Retina (tissue), 1 donor: ENCODE measurements at regions not wholly inside any gene's neighbourhood (a gene's known extent, or its start where the extent isn't known, plus 50 kb on each side); places are given as distances from the start of the nearest gene placed in this dataset.

Experiments used
- DNase-seq: peaks from one replicate; pipeline ENCODE4 v3.0.0-alpha.2; 2016

DNA sequence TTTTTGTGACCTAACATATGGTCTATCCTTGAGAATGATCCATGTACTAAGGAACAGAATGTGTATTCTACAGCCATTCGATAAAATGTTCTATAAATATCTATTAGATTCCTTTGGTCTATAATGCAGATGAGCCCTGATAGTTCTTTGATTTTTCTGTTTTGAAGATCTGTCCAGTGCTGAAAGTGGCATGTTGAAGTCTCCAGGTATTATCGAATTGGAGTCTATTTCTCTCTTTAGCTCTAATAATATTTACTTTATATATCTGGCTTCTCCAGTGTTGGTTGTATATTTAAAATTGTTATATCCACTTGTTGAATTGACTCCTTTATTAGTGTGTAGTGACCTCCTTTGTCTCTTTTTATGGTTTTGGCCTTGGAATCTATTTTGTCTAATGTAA lies 377.9 kb downstream of the ARL6IP6 start:
- DNase-seq = no peak

DNA sequence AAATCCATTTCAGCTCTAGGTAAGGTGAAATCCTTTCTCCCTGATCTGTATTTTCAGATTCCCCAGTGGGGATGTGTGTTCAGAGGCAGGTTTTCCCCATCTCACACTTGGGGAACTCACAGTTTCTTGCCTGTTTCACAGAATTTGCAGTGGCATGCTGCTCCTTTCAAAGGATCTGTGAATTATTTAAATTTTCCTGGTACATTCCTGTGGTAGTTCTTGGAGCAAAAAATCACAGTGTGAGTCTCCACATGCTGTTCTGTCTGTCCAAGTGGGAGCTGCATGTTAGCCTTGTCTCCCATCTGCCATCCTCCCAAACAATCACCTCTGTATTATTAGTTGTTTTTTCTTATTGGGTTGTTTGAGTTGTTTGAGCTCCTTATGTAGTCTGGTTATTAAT lies 372.9 kb downstream of the ARL6IP6 start:
- DNase-seq = no peak

DNA sequence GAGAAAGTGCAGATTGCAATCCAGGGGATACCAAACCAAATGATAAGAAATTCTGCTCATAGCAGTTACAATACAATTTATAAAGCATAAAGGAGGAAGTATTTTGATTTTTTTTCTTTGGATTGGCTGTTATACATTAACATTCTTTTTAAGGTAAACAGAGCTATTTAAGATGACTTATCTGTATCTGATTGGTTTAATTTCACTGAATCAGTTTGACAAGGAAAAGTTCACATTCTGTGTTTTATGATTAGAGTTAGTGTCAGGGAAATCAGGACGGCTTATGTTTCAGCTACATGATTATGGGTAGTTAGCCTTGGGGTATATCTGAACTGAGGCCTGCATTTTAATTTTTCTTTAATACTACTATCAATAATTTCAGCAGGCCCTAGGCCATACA lies 360.9 kb downstream of the ARL6IP6 start:
- no peak for DNase-seq

DNA sequence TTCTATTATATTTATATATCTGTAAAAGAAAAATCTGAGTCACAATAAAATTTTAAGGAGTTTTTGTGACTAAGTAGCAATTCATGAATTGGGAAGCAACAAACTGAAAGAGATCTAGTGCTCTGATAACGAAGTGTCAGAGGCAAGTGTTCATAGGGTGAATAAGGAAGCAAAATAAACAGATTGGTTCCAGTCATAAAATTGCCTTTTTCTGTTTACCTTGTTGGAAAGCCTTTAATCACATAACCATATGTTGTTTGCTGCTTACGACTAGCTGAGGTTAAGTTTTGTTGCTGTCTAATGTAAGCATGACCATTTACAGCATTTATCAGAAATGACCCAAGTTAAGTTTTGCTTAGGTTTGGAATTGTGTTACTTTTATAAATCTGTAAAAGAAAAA lies 358.9 kb downstream of the ARL6IP6 start:
- no peak for DNase-seq

GRCh38 chr2:153074207-153074606 lies 355.8 kb downstream of the ARL6IP6 start:
- no peak for DNase-seq

GRCh38 chr2:153072813-153073212 lies 354.4 kb downstream of the ARL6IP6 start:
- peak; percentile 77 for DNase-seq

- no peak for DNase-seq
Measured at GRCh38 chr2:153072077-153072476, 353.7 kb downstream of the ARL6IP6 start.

DNA sequence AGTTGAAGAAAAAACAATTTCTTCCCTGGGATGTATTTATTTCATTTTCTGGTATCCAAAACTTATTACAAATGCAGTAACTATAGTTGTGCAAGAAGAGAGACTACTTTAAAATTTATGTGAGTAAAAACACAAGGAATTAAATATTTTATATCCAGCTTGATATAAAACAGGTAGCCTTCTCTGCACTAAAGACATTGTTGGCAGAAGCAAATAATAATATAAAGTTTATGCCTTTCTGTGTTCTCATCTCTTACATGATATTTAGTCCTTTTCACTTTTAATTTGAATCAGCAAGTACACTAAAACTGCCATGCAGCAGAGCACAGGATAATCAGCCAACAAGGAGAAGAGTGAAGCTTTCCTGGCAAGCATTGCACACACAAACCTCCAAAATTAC lies 352.7 kb downstream of the ARL6IP6 start:
- no peak for DNase-seq

- no peak for DNase-seq
Measured at GRCh38 chr2:153068915-153069314, 350.5 kb downstream of the ARL6IP6 start.

DNA sequence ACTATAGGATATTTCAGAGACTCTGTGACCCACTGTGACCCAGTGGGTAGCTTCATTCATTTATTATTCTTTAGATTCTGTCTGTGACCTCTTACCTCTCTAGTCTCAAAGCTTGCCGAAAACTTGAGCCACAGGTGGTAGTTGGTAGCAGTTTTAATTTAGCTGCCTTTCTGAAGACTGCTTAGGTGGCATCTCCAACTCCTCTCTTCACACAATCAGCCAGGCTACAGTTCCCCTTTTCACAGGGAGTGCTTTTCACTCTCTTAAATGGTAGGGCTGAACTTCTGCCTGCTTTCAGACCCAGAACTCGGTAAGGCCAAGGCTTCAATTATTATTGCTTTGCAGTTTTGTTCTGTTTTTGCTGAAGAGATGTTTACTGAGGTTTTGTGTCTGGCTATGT lies 349.6 kb downstream of the ARL6IP6 start:
- DNase-seq = no peak

DNA sequence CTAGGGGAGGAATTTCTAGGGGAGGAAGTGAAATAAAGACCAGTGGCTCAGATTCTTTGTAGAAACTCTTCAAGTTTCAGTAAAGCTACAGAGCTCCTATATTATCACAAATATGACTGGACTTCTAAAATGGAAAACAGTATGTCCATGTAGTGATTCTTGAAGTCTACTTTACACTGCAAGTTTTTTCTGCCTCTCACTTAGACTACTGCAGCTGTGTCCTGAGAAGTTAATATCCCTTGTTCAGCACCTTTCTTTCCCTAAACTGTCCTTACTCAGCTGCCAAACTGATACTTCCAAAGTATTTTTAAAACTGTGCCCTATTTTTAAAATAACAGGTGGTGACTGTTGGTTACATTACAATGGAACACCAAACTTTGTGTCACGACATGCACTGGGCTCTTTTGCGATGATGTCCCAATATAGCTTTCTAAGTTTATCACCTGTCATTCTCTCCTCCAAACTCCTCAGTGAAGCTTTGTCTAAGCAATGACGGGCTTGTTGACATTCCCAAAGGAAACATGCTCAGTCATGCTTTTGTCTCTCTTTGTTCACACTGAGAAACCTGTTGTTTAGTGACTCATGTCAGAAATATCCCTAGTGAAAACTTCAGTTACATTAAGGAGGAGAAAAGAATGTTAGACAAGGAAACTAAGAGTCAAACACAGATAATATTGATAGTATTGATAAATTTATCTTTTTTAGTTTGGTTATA lies 341.1 kb downstream of the ARL6IP6 start:
- DNase-seq = no peak

DNA sequence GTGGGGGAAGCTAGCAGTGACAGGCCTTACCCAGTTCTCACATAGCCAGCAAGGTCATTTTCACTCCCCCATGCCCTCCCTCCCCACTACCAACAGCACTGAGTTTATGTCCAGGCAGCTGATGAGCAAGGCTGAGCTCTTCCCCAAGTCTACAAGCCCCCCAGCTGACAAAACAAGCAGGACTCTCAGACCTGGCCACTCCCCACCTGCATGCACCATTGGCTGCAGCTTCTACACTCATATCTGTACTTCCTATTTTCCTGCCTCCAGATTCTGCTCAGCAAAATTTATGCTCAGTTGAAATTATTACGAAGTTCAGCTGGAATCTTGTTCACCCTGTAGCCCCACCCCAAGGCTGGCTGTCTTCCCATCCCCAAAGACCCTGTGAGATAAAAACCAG lies 339.3 kb downstream of the ARL6IP6 start:
- no peak for DNase-seq

DNA sequence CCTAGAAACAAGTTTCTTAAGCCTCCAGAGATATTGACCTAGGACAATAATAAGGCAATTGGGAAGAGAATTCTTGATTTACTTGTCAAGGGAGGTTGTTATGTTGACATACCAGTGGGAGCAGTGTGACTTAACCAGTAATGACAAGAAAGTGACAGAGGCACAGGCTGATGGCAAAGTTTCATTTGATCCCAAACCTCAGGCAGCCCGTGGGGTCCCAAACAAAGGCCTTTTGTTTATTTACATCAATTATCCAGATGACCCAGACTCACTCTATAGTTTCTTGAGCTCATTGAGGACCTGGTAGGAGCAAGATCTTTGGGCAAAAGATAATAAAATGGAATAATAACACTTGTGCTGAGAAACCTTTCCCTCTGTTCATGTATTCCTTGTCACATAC lies 336.8 kb downstream of the ARL6IP6 start:
- DNase-seq = no peak

DNA sequence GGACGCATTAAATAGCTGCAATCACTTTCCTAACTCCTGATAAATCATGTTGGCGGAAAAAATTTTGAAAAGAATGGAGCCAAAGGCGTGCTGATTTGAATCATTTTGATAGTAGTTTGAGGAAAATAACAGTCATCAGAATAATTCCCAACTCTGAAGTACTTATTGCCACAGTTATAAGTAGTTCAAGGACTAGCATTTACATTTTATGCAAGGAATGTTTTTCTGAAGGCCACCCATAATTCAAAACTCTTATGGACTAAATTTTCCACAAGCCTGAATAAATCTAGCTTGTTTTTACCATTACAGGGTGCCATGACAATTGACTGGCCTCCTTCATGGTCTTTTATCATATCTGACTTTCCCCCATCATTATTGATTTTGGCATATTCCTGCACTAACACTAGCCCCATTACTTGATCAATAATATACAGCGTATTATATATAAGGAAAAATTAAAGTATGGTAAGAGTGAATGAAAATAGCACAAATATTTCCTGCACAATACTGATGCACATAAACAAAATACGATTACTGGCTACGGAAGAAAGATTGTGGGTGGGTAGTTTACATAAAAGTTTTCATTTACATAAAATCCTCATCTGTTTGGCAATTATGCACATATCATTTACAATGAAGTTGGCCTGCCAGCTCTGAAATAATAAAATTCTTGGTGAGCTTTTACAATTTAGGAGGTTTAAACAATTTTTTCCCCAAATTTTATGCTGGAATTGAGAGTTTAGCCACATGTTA lies 334.6 kb downstream of the ARL6IP6 start:
- no peak for DNase-seq

DNA sequence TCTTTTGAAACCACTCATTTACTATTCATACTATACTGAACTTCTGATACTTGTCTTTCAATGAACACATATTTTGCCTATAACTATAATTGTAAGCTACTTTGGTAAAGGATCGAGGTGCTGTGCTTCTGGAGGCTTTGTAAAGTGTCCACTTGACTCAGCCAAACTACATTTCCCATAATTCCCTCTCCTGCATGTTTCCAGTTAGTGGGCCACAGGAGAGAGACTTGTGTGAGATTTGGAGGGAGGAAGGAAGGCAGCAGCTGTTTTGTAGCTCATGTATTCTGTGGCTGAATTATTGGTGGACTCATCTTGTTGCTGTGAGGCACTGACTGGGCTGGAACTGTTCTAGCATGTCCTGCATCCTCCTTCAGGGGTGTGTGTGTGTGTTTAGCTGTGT lies 328.8 kb downstream of the ARL6IP6 start:
- no peak for DNase-seq

DNA sequence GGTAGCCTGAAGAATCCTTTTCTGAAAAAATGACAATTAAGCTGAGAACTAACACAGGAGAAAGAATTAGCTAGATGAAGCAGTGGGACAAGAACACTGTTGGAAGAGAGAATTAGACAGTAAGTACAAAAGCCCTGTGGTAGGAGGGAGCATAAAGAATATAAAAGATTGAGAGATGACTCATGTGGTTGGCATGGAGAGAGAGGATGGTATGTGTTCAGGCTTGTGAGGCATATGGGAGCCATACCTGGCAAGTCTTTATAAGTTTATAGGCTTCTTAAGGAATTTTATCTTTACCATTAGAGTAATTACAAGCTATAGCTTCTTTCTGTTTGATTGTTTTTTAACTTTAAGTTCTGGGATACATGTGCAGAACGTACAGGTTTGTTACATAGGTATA lies 325.0 kb downstream of the ARL6IP6 start:
- no peak for DNase-seq

DNA sequence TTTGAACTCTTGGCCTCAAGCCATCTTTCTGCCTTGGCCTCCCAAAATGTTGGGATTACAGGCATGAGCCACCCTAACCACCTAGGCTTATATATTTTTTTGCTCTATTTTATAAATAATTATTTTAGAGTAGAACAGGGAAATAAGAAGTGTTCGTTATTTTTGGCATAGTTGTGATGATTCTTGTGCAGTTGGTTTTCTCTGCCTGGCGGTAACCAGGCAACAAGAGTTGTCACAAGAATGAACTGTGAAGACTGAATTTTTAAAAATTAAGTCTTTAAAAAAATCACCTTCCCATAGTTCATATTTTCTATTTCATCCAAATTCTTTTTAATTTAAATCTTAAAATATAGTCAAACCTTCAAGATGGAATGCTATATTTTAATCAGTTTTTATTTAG lies 310.2 kb downstream of the ARL6IP6 start:
- DNase-seq = no peak

- DNase-seq = no peak
Measured at GRCh38 chr2:153027533-153027932, 309.1 kb downstream of the ARL6IP6 start.

DNA sequence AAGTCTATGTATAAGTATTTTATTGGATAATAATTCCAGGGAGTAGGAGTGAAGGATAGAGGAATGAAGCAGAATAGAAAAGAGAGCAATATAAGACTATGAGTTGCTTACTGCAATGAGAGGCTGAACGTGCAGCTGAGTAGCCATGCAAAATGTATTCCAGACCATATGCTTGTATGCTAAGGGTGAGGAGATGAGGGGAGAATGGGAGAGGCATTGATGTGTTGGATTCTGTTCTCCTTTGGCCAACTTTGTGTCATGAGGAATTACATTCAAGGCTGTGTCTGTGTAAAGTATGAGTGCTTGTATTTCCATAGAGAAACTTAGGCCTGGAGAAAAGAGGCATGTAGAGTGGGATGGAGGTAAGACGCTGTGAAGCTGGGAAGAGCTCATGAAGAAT lies 301.8 kb downstream of the ARL6IP6 start:
- DNase-seq = no peak

- DNase-seq = peak; percentile 15
Measured at GRCh38 chr2:153005071-153005730, 286.8 kb downstream of the ARL6IP6 start.

GRCh38 chr2:153004627-153005026 lies 286.2 kb downstream of the ARL6IP6 start:
- peak; percentile 9 for DNase-seq

DNA sequence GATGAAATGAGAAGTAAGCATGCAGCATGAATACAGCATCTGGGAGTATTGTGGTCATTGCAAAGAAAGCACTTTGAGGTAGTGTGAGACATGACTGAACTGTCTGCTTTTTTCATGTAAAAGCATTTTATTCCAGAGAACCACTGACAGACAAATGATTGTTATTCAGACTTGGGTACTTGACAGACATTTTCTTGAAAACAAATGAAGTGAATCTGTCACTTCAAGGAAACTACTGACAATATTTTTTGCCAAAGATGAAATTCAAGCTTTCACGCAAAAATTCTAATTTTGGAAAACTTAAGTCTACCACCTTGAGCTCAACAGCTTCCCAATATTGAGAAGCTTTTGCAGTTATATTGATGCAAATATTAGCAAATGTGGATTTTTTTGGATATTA lies 255.7 kb downstream of the ARL6IP6 start:
- DNase-seq = no peak

- DNase-seq = no peak
Measured at GRCh38 chr2:152971685-152972084, 253.3 kb downstream of the ARL6IP6 start.

GRCh38 chr2:152962446-152962845 lies 244.0 kb downstream of the ARL6IP6 start:
- DNase-seq = no peak
